Astrocyte of the cerebellum (primary cell): ENCODE measurements at regions not wholly inside any gene's neighbourhood (a gene's known extent, or its start where the extent isn't known, plus 50 kb on each side); places are given as distances from the start of the nearest gene placed in this dataset.
"Not testable (repeated sequence)": the region's sequence is repeated elsewhere in the genome, so short reads cannot be mapped to it uniquely, and the experiment has no call there.

ENCODE experiments used
- DNase-seq: peaks from one replicate; pipeline ENCODE4 v3.0.0-alpha.2; 2011; ENCODE audit warnings: low read depth
- H3K4me3 ChIP-seq: 2 replicates; pipeline ENCODE4 v1.5.1; 2011; ENCODE audit warnings: mild to moderate bottlenecking, low read depth, low read length, moderate library complexity
- CTCF ChIP-seq: IDR thresholded peaks from 2 replicates; pipeline ENCODE4 v1.5.1; 2012; ENCODE audit warnings: low read length, low read depth, moderate library complexity, mild to moderate bottlenecking; ENCODE audit errors: missing control alignments
- in situ Hi-C: cut with HindIII; loops from 2 replicates; pipeline ENCODE4 v1.10.0; 2017; ENCODE audit warnings: low sequenced_read_pairs

- in situ Hi-C loops: no loop called here
- no peak for TF ChIP-seq CTCF
Observed at GRCh38 chr2:145887915-145888314, 1368.0 kb upstream of the ZEB2 start.

GRCh38 chr2:145880997-145881396 lies 1361.1 kb upstream of the ZEB2 start:
- DNase-seq, in situ Hi-C loops, H3K4me3 ChIP-seq: not testable (repeated sequence)

More at GRCh38 chr2:145887915-145888314, 1368.0 kb upstream of the ZEB2 start:
- DNase-seq: no peak
- no peak overlapping the region for H3K4me3 ChIP-seq

- H3K4me3 ChIP-seq: no peak overlapping the region
- no peak for DNase-seq
- TF ChIP-seq CTCF: no peak
- in situ Hi-C loops: no loop called here
Observed at GRCh38 chr2:145875016-145875415, 1355.1 kb upstream of the ZEB2 start.

DNA sequence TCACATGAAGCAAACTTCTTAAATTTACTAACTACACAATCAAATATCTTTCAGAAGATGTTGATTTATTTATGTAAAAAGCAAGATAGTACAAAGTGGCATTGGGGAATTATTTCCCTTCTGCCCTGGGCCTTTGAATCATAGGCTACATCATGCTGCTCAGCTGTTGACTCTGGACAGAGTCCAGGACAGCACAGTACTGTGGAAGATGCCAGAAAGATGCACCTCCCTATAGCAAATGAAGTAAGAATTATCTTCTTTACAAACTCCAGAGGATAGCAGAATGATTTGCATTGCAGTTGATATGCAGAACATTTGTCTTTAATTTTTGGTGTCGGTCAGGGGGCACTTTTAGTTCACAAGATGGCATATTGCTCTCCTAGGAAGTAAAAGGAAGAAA lies 1354.5 kb upstream of the ZEB2 start:
- in situ Hi-C loops: no loop called here
- H3K4me3 ChIP-seq: no peak overlapping the region
- TF ChIP-seq CTCF: no peak
- peak; percentile 20 for DNase-seq

- in situ Hi-C loops: no loop called here
- no peak overlapping the region for H3K4me3 ChIP-seq
- no peak for DNase-seq
- TF ChIP-seq CTCF: no peak
Observed at GRCh38 chr2:145864501-145864900, 1344.6 kb upstream of the ZEB2 start.

GRCh38 chr2:145861940-145862339 lies 1342.0 kb upstream of the ZEB2 start:
- no peak overlapping the region for H3K4me3 ChIP-seq
- no peak for TF ChIP-seq CTCF
- in situ Hi-C loops: no loop called here
- DNase-seq: no peak

GRCh38 chr2:145860083-145860482 lies 1340.2 kb upstream of the ZEB2 start:
- H3K4me3 ChIP-seq: no peak overlapping the region

More at GRCh38 chr2:145860083-145860482, 1340.2 kb upstream of the ZEB2 start:
- no peak for DNase-seq
- in situ Hi-C loops: no loop called here
- no peak for TF ChIP-seq CTCF
